ENCODE measurements at regions not wholly inside any gene's neighbourhood (a gene's known extent, or its start where the extent isn't known, plus 50 kb on each side); places are given as distances from the start of the nearest gene placed in this dataset.

DNA sequence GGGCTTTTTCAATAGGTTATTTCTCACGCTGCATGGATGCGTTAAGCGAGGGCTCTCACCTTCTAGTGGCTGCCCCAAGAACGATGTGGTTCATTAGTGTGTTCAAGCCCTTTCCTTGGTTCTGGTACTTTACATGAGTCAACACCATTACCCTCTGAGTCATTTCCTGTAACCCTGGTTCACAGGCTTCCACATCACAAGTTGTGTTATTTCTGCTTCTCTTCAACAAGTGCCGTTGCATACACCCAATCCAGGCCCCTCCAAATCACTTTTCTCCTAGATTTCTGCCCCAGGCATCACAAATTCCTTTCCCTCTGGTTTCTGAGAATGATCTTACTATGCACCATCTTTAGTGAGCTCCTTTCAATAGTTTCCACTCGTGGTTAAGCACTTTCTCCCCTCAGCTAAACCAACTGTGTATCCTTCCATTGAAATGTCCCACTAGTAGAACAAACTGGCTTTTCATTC, 69.5 kb upstream of the RAD23B start:
- FAIRE-seq = no peak

- FAIRE-seq = no peak
Measured at GRCh38 chr9:107214381-107214780, 68.7 kb upstream of the RAD23B start.

GRCh38 chr9:107214915-107215314, 68.2 kb upstream of the RAD23B start:
- no peak for FAIRE-seq

DNA sequence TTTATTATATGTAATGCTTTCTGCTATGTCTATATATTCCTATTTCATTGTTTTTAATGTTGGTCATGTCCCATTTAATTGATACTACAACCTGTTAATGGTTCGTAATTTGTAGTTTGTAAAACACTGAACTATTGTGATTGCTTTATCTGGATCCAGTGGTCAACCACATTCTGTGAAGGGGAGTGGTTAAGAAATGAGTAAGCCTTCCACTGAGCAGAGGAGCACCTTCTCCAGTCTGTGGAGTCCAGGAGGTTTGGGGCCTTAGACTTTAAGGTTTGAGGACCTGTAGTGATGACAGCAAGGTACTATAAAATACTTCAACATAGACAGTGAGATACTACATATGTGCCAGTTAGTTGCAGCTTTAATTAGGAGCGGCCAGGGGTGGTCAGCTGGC, 67.7 kb upstream of the RAD23B start:
- no peak for FAIRE-seq

DNA sequence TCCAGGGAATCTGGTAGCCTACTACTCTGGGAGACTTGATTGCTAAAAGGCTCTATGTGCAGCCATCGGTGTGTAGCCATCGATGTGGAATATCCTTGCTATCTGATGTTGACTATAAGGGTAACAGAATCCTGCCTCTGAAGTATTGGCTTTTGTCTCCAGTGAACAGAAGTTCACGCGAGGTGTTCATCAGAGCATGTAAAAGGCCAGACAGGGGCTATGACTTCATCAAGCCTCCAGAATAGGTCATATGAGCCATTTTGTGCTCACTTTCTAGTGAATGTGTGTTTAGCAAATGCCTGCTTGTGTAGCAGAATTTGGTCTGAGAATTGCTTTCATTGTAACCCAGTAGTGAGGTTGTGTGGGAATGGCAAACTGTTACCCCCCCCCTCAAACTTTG, 66.8 kb upstream of the RAD23B start:
- no peak for FAIRE-seq

- no peak for FAIRE-seq
Measured at GRCh38 chr9:107218829-107219485, 64.1 kb upstream of the RAD23B start.

DNA sequence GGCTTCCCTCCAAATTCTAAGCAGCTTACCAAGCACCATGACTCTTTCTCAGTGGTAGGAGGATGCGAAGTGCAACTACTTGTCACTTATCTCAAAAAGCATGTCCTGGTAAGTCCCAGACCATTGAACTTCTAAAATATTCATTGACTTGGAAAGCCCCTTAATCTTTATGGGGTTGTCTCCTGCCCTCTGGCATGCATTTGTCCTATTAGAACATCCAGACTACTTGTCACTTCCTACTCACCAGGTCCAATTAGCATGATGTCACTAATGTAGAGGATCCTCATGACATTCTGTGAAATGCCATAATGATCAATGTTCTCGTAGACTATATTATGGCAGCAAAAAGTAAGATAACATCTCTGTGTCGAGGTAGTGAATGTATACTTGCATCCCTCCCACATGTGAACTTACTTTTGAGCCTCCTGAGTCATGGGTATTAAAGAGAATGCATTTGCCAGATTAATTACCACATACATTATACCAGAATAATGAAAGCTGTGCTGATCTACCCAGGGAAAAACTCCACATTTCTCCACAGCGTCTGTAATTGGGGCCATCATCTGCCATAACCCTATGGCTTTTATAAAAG, 63.5 kb upstream of the RAD23B start:
- no peak for FAIRE-seq

DNA sequence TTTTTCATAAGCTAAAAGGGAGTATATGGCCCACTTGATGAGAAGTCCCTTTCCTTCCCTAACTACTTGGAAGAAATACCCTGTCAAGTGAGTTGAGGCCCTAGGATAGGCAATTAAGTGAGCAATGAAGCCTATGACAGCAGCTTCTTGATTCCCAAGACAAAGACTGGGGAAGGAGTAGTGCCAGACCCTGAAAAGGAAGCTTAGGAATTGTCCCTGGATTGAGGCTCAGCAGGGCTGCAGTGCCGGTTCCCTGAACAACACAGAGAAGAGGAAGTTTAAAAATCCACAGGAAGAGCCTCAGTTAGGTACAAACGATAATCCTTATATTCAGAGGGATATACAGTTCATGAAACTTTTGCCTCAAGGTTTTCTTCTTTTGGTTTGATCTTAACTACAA, 61.8 kb upstream of the RAD23B start:
- no peak for FAIRE-seq

DNA sequence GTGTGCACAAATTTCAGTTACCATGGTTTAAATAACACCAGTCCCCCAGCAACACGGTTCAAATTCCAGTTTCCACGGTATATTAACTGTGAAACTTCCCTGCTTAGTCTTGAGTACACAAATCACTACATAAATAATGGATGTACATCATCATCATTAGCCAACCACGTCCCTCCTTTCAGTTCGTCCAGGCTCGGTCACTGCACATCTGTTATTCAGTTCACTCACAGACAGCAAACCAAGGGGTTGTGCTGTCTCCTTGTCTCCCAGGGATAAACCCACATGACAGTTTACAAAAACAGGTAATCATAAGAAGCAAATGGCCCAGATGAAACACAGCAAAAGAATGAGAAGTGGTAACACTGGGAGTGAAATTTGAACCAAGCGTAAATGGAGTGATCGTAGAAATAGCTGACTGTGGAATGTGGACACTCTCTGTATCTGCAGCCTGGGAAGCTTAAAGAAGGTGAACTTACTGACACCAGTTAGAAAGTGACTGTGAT, 61.0 kb upstream of the RAD23B start:
- FAIRE-seq = no peak

- no peak for FAIRE-seq
Measured at GRCh38 chr9:107223381-107223780, 59.7 kb upstream of the RAD23B start.

DNA sequence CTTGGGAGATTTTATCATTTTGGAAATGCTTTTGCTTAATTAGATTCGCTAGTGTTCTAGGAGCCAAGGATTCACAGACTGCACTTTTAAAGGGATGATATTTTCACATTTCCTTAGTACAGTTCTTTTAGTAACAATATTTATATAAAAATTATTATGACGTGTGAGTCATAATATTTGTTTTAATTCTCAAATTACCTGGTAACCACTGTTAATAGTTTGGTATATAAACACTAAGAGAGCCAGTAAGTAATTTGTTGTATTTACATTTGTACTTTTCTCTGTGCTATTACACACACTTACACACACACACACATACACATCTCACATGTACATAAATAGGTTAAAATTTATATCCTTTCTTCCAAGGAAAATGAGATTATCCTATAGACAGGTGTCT, 58.8 kb upstream of the RAD23B start:
- no peak for FAIRE-seq

DNA sequence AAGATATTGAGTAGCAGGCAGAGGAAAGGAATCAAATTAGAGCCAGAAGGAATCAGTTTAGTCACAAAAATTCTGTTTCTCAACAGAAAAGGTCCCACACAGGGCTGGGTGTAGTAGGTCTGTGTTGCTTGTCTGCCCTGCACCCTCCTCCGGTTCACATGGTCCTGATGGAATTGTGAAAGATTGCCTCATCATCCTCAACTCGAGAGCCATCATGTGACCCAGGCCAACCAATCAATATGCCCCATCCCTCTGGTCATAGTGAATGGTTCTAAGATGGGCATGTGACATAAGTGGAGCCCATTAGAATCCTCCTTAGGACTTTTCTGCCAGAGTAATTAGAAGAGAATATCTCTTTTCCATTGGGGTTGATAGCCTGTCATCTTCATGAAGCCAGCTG, 56.7 kb upstream of the RAD23B start:
- no peak for FAIRE-seq

DNA sequence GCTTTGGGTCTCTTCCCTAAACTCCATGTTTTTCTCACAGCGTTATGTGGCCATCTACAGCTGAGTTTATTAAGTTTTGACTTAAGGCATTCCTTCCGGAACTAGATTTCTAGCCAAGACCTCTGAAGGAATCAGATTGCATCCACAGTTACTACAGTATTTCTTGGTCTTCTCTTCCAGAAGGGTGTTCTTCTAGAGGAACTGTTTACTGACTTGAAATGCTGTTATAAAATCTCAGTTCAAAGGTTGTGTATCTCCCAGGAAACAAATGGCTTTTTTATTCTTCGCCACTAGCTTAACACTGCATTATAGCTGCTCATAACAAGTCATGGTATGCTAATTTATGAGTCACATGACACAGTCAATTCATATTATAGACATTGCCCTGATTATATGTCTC, 55.3 kb upstream of the RAD23B start:
- FAIRE-seq = no peak

GRCh38 chr9:107228496-107229039, 54.5 kb upstream of the RAD23B start:
- no peak for FAIRE-seq

GRCh38 chr9:107229241-107229741, 53.8 kb upstream of the RAD23B start:
- no peak for FAIRE-seq

Measured in TTC549 (cell line).